ENCODE measurements at regions not wholly inside any gene's neighbourhood (a gene's known extent, or its start where the extent isn't known, plus 50 kb on each side); places are given as distances from the start of the nearest gene placed in this dataset.
"Not testable (repeated sequence)": the region's sequence is repeated elsewhere in the genome, so short reads cannot be mapped to it uniquely, and the experiment has no call there.

- not testable (repeated sequence) for DNase-seq
Observed at GRCh38 chr2:89756616-89757015, 1065.1 kb downstream of the RPIA start.

GRCh38 chr2:89758332-89759026, 1067.0 kb downstream of the RPIA start:
- not testable (repeated sequence) for DNase-seq

GRCh38 chr2:89760762-89761161, 1069.3 kb downstream of the RPIA start:
- DNase-seq: not testable (repeated sequence)

GRCh38 chr2:89761171-89761570, 1069.7 kb downstream of the RPIA start:
- not testable (repeated sequence) for DNase-seq

GRCh38 chr2:89761863-89762262, 1070.4 kb downstream of the RPIA start:
- DNase-seq: not testable (repeated sequence)

- DNase-seq: not testable (repeated sequence)
Observed at GRCh38 chr2:89762461-89763253, 1071.2 kb downstream of the RPIA start.

GRCh38 chr2:89763254-89763580, 1071.7 kb downstream of the RPIA start:
- DNase-seq: peak in 1 of 2 experiments; percentile 12

GRCh38 chr2:89763581-89764485, 1072.4 kb downstream of the RPIA start:
- no peak for DNase-seq

GRCh38 chr2:89764571-89765360, 1073.3 kb downstream of the RPIA start:
- not testable (repeated sequence) for DNase-seq

GRCh38 chr2:89765361-89765718, 1073.9 kb downstream of the RPIA start:
- not testable (repeated sequence) for DNase-seq

GRCh38 chr2:89766141-89766990, 1074.9 kb downstream of the RPIA start:
- not testable (repeated sequence) for DNase-seq

GRCh38 chr2:89767058-89767457, 1075.6 kb downstream of the RPIA start:
- DNase-seq: not testable (repeated sequence)

GRCh38 chr2:89767572-89768435, 1076.3 kb downstream of the RPIA start:
- DNase-seq: no peak

- no peak for DNase-seq
Observed at GRCh38 chr2:89775885-89776284, 1084.4 kb downstream of the RPIA start.

- no peak for DNase-seq
Observed at GRCh38 chr2:89780318-89780717, 1088.8 kb downstream of the RPIA start.

GRCh38 chr2:89781962-89782361, 1090.5 kb downstream of the RPIA start:
- no peak for DNase-seq

GRCh38 chr2:89784960-89785359, 1093.5 kb downstream of the RPIA start:
- no peak for DNase-seq

- DNase-seq: not testable (repeated sequence)
Observed at GRCh38 chr2:89785528-89785927, 1094.1 kb downstream of the RPIA start.

GRCh38 chr2:89786642-89787041, 1095.2 kb downstream of the RPIA start:
- not testable (repeated sequence) for DNase-seq

- not testable (repeated sequence) for DNase-seq
Observed at GRCh38 chr2:89795530-89795929, 1104.1 kb downstream of the RPIA start.

All from activated T-cell treated with anti-CD3 and anti-CD28 coated beads, Interleukin-2, amount 50 U/mL, for 48 hours (primary cell).